ENCODE measurements at regions not wholly inside any gene's neighbourhood (a gene's known extent, or its start where the extent isn't known, plus 50 kb on each side); places are given as distances from the start of the nearest gene placed in this dataset.

DNA sequence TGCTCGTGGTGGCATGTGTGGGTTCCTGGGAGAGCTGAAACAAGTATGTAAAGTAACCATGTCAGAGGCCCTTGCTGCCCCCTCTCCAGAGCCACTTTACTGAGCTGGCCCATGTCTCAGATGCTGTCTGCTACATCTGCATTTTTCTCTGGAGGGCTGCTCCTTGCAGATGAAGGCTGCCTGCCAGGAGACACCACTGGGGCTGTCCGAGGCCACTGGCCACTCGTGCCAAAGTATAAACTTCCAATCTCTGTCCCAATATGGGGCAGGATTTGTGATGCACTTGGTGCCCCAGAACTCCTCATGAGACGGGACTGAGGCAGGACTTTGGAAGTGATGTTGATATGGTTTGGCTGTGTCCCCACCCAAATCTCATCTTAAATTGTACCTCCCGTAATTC, 478.4 kb upstream of the B3GAT1 start:
- TF ChIP-seq ZSCAN30 (tag by site-specific recombination; IDR thresholded peaks at IDR 0.05) (no peak), ZNF830 (tag by site-specific recombination; IDR thresholded peaks at IDR 0.05; ENCODE audit: low read depth) (no peak), HOXC10 (CRISPR knock-in tag; IDR thresholded peaks at IDR 0.05) (no peak), ZNF561 (tag by site-specific recombination; IDR thresholded peaks at IDR 0.05; ENCODE audit: borderline replicate concordance) (no peak), ZNF785 (tag by site-specific recombination; IDR thresholded peaks at IDR 0.05) (no peak)

All from HEK293 (cell line).